GM08714 (cell line): ENCODE measurements at regions not wholly inside any gene's neighbourhood (a gene's known extent, or its start where the extent isn't known, plus 50 kb on each side); places are given as distances from the start of the nearest gene placed in this dataset.

Experiments used
- H3K4me3 ChIP-seq: fragments of 200-500 bp; sonication (Bioruptor generic); 2 replicates; pipeline ENCODE4 v1.5.1; 2014; ENCODE audit warnings: mild to moderate bottlenecking, low read length, inconsistent platforms
- ZNF274 ChIP-seq: IDR thresholded peaks from 2 replicates; pipeline ENCODE4 v1.6.1; 2012; ENCODE audit warnings: mild to moderate bottlenecking, low read depth, low read length

- no peak overlapping the region for H3K4me3 ChIP-seq
- TF ChIP-seq ZNF274 = no peak
Observed at GRCh38 chr6:145015739-145016558, 719.4 kb downstream of the EPM2A start.

DNA sequence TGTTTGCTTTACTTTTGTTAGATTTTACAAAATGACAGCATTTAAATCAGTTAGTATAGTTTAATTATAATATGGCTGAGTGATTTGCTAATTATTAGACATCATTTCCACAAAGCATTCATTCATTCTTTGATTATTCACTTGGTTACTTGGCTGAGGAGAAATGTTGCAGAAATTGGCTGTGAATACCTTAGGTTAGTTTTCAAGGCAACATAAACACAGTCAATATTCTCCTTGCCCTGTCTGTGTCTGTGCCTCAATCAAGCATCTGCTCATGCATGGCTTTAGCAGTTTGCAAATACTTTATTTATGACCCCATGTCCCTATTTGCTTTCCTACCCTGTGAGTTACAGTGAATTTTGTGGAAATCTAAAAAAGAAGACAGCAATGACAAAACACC, 718.3 kb downstream of the EPM2A start:
- H3K4me3 ChIP-seq = no peak overlapping the region
- TF ChIP-seq ZNF274 = no peak

GRCh38 chr6:145017516-145017915, 717.8 kb downstream of the EPM2A start:
- no peak overlapping the region for H3K4me3 ChIP-seq
- TF ChIP-seq ZNF274 = no peak

DNA sequence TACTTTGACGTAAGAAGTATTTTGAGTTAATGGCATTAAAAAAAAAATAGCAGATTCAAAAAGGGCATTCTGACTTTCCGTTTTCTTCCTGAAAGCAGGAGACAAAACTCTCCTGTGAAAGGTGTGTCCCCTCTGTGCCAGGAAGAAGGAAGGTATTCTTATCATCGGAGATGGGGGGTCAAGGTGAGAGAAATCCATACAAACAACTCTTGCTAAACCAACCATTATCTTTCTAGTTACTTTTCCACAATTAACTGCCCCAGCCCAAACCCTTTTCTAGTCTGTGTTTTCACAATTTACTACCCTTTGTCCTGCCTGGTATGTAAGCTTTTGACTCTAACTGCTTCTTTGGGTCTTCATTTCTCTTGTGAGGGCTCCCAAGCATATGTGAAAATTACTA, 717.3 kb downstream of the EPM2A start:
- TF ChIP-seq ZNF274 = no peak
- no peak overlapping the region for H3K4me3 ChIP-seq

GRCh38 chr6:145020114-145020513, 715.2 kb downstream of the EPM2A start:
- H3K4me3 ChIP-seq = no peak overlapping the region
- no peak for TF ChIP-seq ZNF274

DNA sequence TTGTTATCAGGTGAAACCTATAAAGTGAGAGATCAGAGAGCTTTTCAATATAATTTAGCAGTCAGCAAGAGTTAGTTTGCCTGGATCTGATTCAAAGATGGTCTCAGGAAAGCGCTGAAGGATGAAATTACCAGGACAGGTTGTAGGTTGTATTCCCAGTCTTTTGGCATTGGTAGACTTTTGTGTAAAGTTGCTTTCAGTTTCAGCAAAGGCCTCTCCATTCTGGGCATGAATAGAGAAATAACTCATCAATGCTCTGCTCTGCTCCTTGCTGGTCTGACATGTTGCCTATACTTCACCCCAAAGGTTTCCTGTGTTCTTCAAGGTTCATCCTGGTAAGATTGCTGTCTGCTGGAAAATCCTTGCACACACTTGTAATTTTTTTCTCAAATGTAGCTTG, 714.8 kb downstream of the EPM2A start:
- TF ChIP-seq ZNF274 = no peak
- no peak overlapping the region for H3K4me3 ChIP-seq

GRCh38 chr6:145022199-145022796, 713.0 kb downstream of the EPM2A start:
- no peak overlapping the region for H3K4me3 ChIP-seq
- no peak for TF ChIP-seq ZNF274

DNA sequence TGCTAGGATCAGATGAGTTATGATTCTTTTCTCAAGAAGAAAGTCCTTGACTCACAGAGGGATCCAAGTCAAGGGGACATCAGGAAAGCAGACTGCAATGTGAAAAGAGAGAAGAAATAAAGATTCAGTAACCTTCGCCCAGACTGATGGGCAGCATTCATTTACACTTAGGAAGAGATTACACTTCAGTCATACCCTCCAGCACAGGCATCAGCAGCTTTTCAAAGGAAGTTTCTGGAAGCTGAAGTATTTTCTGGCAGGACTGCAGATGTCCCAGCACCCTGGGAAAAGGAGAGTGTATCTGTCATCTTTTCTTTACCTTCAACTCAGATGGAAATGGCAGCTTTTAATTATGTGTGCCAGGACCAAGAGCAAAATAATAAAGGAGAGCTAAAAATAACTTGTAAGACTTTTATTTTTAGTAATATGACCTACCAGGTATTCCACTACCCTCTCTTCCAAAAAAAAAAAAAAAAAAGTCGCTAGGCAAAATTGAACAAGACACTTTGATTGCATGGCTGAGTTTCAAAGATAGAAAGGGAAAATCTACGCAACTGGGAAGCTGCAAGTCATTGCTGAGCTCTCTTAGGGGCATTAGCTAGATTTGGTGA, 712.1 kb downstream of the EPM2A start:
- H3K4me3 ChIP-seq = no peak overlapping the region
- no peak for TF ChIP-seq ZNF274

GRCh38 chr6:145025488-145025887, 709.8 kb downstream of the EPM2A start:
- H3K4me3 ChIP-seq = no peak overlapping the region
- no peak for TF ChIP-seq ZNF274

GRCh38 chr6:145026267-145026679, 709.0 kb downstream of the EPM2A start:
- TF ChIP-seq ZNF274 = no peak

GRCh38 chr6:145028144-145028818, 707.0 kb downstream of the EPM2A start:
- no peak for TF ChIP-seq ZNF274
- H3K4me3 ChIP-seq = no peak overlapping the region

More at GRCh38 chr6:145026267-145026679, 709.0 kb downstream of the EPM2A start:
- no peak overlapping the region for H3K4me3 ChIP-seq

- no peak for TF ChIP-seq ZNF274
- no peak overlapping the region for H3K4me3 ChIP-seq
Observed at GRCh38 chr6:145031001-145031400, 704.3 kb downstream of the EPM2A start.

- no peak for TF ChIP-seq ZNF274
- H3K4me3 ChIP-seq = no peak overlapping the region
Observed at GRCh38 chr6:145031962-145032361, 703.4 kb downstream of the EPM2A start.

DNA sequence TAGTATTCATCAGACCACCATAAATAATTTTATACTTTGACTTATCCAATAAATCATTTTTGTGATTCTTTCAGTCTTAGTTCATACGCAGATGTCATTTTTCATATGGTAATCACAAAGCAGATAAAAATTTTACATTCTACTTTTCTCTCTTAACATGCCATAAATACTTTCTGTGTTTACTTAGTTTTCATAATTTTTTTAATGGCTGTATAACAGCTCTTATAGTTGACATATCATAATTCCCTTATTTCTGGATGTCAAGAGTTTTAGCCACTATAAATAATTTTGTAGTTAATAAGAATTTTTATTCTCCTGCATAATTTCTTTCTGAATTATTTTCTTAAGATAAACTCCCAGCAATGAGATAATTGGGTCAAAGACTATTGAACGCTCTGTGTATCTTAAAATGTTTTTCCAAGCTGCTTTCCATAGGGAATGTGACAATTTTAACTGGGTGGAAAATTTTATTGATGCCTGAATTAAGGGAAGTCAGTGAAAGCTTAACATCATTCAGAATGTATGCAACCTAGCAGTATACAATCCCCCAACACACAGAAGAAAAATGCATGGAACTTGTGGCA, 702.7 kb downstream of the EPM2A start:
- no peak for TF ChIP-seq ZNF274
- no peak overlapping the region for H3K4me3 ChIP-seq
